ENCODE measurements at regions not wholly inside any gene's neighbourhood (a gene's known extent, or its start where the extent isn't known, plus 50 kb on each side); places are given as distances from the start of the nearest gene placed in this dataset.

DNA sequence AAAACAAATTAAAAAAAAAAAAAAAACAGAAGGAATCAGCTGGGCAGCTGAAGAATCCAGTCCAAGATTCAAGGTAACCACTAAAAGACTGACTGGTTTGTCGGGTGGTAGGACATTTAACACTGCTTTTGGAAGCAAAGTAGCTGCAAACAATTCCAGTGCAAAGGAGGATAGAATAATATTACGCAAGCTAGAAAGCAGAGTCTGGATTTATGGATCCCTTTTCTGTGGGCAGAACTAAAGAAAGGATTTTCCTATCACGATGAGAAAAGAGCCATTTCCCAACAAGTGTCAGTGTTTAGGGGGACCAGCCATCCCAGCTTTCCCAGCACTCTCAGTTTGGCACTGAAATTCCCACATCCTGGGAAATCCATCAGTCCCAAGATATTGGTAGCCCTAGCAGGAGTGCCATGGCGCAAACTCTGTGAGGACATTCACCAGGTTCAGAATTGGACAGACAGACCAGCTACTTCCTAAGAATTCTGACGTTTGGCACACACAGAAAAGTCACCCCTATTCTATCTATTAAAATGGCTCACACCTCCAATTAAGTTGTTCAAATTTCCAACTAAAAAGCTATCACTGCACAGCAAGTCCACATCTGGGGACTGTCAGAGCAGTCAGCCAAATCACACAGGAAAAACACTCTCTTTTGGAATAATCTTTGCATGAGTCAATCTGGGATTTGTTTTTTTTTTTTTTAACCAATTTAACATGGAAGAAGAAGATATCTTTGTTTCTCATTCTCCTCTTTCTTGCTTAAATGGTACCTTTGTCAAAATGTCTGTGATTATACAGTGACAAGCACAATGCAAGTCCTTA, 356.8 kb upstream of the ARID1B start:
- TF ChIP-seq PHF8 (IDR thresholded peaks at IDR 0.05; ENCODE audit: borderline replicate concordance, low read depth) (no peak), POLR2A (IDR thresholded peaks at IDR 0.05; ENCODE audit: low read length) (no peak), JUNB (IDR thresholded peaks at IDR 0.05) (no peak), EP300 (IDR thresholded peaks at IDR 0.05) (no peak), CEBPB (IDR thresholded peaks at IDR 0.05) (no peak)
- TF ChIP-seq, protein P1, sequence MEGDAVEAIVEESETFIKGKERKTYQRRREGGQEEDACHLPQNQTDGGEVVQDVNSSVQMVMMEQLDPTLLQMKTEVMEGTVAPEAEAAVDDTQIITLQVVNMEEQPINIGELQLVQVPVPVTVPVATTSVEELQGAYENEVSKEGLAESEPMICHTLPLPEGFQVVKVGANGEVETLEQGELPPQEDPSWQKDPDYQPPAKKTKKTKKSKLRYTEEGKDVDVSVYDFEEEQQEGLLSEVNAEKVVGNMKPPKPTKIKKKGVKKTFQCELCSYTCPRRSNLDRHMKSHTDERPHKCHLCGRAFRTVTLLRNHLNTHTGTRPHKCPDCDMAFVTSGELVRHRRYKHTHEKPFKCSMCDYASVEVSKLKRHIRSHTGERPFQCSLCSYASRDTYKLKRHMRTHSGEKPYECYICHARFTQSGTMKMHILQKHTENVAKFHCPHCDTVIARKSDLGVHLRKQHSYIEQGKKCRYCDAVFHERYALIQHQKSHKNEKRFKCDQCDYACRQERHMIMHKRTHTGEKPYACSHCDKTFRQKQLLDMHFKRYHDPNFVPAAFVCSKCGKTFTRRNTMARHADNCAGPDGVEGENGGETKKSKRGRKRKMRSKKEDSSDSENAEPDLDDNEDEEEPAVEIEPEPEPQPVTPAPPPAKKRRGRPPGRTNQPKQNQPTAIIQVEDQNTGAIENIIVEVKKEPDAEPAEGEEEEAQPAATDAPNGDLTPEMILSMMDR (IDR thresholded peaks at IDR 0.05), result no peak
- TF ChIP-seq, protein P2, sequence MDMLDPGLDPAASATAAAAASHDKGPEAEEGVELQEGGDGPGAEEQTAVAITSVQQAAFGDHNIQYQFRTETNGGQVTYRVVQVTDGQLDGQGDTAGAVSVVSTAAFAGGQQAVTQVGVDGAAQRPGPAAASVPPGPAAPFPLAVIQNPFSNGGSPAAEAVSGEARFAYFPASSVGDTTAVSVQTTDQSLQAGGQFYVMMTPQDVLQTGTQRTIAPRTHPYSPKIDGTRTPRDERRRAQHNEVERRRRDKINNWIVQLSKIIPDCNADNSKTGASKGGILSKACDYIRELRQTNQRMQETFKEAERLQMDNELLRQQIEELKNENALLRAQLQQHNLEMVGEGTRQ (IDR thresholded peaks at IDR 0.05), result no peak

Data from A549 (cell line).